Ovary (tissue), 7 donors: ENCODE measurements at regions not wholly inside any gene's neighbourhood (a gene's known extent, or its start where the extent isn't known, plus 50 kb on each side); places are given as distances from the start of the nearest gene placed in this dataset.

ENCODE experiments used
- DNase-seq, 5 donors: peaks; one replicate each; pipeline ENCODE4 v3.0.0-alpha.2; 2019 to 2020
- H3K27ac ChIP-seq, 2 donors: fragments of 200-600 bp; one replicate each; pipeline versions ENCODE4 v1.5.1 to v1.8.0; 2019 to 2022
- H3K27me3 ChIP-seq: fragments of 200-600 bp; one replicate; pipeline ENCODE4 v1.8.0; 2022
- H3K36me3 ChIP-seq: fragments of 200-600 bp; sonication (generic); one replicate; pipeline ENCODE4 v1.5.1; 2019
- H3K4me1 ChIP-seq: one replicate; pipeline ENCODE4 v1.8.1; 2013; ENCODE audit warnings: mild to moderate bottlenecking, moderate library complexity; ENCODE audit not compliant: insufficient read depth
- H3K4me3 ChIP-seq: fragments of 200-600 bp; sonication (generic); one replicate; pipeline ENCODE4 v1.5.1; 2017
- H3K9me3 ChIP-seq, 2 donors: fragments of 200-600 bp in 1 of 2; sonication (generic) in 1 of 2; one replicate each; pipeline versions ENCODE4 v1.5.1 to v1.8.1; 2013 to 2019; ENCODE audit warnings: mild to moderate bottlenecking in 1 of 2, moderate library complexity in 1 of 2
- CTCF ChIP-seq, 3 donors: fragments of 450-650 bp in 2 of 3; fragments of 200-600 bp in 1 of 3; IDR thresholded peaks; one replicate each; pipeline versions ENCODE4 v1.5.1 to v1.8.0; 2016 to 2022; ENCODE audit warnings: antibody characterized with exemption in 3 of 3, mild to moderate bottlenecking in 1 of 3
- EP300 ChIP-seq: sonication (generic); formaldehyde crosslinking; IDR thresholded peaks from one replicate; pipeline ENCODE4 v1.6.1; 2017; ENCODE audit warnings: antibody characterized with exemption
- POLR2A ChIP-seq: fragments of 450-650 bp; IDR thresholded peaks from one replicate; pipeline ENCODE4 v1.6.1; 2017; ENCODE audit warnings: antibody characterized with exemption, mild to moderate bottlenecking, moderate library complexity
- WGBS, 3 donors: extraction: QIAGEN DNeasy Blood & Tissue Kit in 1 of 3; methylation state at CpG; one replicate each; pipeline versions ENCODE4 v1.1.5 to v1.1.7; 2013 to 2017; 5-methylcytosine and 5-hydroxymethylcytosine counted together
- intact Hi-C, 4 donors: fragments of 100-400 bp; cut with DNase I; formaldehyde crosslinking; loops; one replicate each; pipeline versions ENCODE4 v1.11.0 to v1.15.1; 2022 to 2023
- donor health status: DM: no; HTN: no; CAD: no; lungs with moderate emphysema.
- donor health status: DM: no; HTN: no; CAD: no.
- donor health status: Bipolar disorder and iron deficiency.
- donor health status: DM: no; HTN: no; CAD: no.
- donor health status: DM: yes; HTN: yes; CAD: no.

GRCh38 chr4:149870008-149870407, 54.4 kb upstream of the IQCM start:
- Histone ChIP-seq H3K36me3 (no peaks in the 10 kb centered on the region), H3K27ac (no peak overlapping the region), H3K27me3 (no peaks in the 10 kb centered on the region), H3K9me3 (no peaks in the 10 kb centered on the region), H3K4me3 (no peak overlapping the region), H3K4me1 (no peaks in the 10 kb centered on the region)
- TF ChIP-seq POLR2A (no peak), EP300 (no peak), CTCF (IDR thresholded peaks at IDR 0.05) (no peak)
- DNase-seq, result no peak
- intact Hi-C loops, result no loop called here
- WGBS, 3 donors, result 64 to 73% (median 68%) methylated on average over 2 of the region's 2 CpGs

- 80 to 83% (median 82%) methylated on average over 1 of the region's 1 CpG for whole genome bisulfite sequencing, 3 donors
These were observed 66.1 kb upstream of the IQCM start for GRCh38 chr4:149881744-149882143.

GRCh38 chr4:149882251-149882650, 66.6 kb upstream of the IQCM start:
- DNase-seq, result no peak
- no peaks in the 10 kb centered on the region for H3K27me3 ChIP-seq
- no peak overlapping the region for H3K27ac ChIP-seq
- H3K9me3 ChIP-seq, result no peaks in the 10 kb centered on the region
- 87 to 94% (median 90%) methylated on average over 1 of the region's 1 CpG for WGBS, 3 donors
- no peaks in the 10 kb centered on the region for H3K4me1 ChIP-seq
- no peak overlapping the region for H3K4me3 ChIP-seq
- intact Hi-C loops, result no loop called here
- no peak for TF ChIP-seq CTCF (IDR thresholded peaks at IDR 0.05)
- TF ChIP-seq POLR2A, result no peak
- TF ChIP-seq EP300, result no peak
- no peaks in the 10 kb centered on the region for H3K36me3 ChIP-seq

More at GRCh38 chr4:149881744-149882143, 66.1 kb upstream of the IQCM start:
- Histone ChIP-seq H3K9me3 (no peaks in the 10 kb centered on the region), H3K27me3 (no peaks in the 10 kb centered on the region), H3K4me3 (no peak overlapping the region), H3K36me3 (no peaks in the 10 kb centered on the region), H3K4me1 (no peaks in the 10 kb centered on the region), H3K27ac (no peak overlapping the region)
- DNase-seq, result no peak
- no peak for TF ChIP-seq POLR2A
- no peak for TF ChIP-seq EP300
- TF ChIP-seq CTCF (IDR thresholded peaks at IDR 0.05), result no peak
- intact Hi-C loops, result no loop called here

GRCh38 chr4:149884046-149884445, 68.4 kb upstream of the IQCM start:
- intact Hi-C loops, result no loop called here
- whole genome bisulfite sequencing, 3 donors, result 48 to 59% (median 54%) methylated on average over 6 of the region's 6 CpGs
- no peak overlapping the region for H3K27ac ChIP-seq
- no peaks in the 10 kb centered on the region for H3K36me3 ChIP-seq
- TF ChIP-seq POLR2A, result no peak
- no peak for TF ChIP-seq CTCF (IDR thresholded peaks at IDR 0.05)
- TF ChIP-seq EP300, result no peak
- no peaks in the 10 kb centered on the region for H3K4me1 ChIP-seq
- no peaks in the 10 kb centered on the region for H3K27me3 ChIP-seq
- no peak overlapping the region for H3K4me3 ChIP-seq
- H3K9me3 ChIP-seq, result no peaks in the 10 kb centered on the region
- no peak for DNase-seq
